ENCODE measurements at regions not wholly inside any gene's neighbourhood (a gene's known extent, or its start where the extent isn't known, plus 50 kb on each side); places are given as distances from the start of the nearest gene placed in this dataset.

- TF ChIP-seq CTCF (IDR thresholded peaks at IDR 0.05) (no peak), EP300 (IDR thresholded peaks at IDR 0.05) (no peak), POLR2A (IDR thresholded peaks at IDR 0.05) (no peak), POLR2AphosphoS5 (IDR thresholded peaks at IDR 0.05) (no peak)
Measured at GRCh38 chr6:45732731-45733130, 282.9 kb downstream of the CLIC5 start.

All from gastroesophageal sphincter (tissue), 3 donors.